ENCODE measurements at regions not wholly inside any gene's neighbourhood (a gene's known extent, or its start where the extent isn't known, plus 50 kb on each side); places are given as distances from the start of the nearest gene placed in this dataset.

- Histone ChIP-seq H3K79me2 (ENCODE audit: insufficient read depth, low read length) (no peaks in the 10 kb centered on the region), H3K4me3 (ENCODE audit: insufficient read depth, low read length, poor library complexity, severe bottlenecking) (no peak overlapping the region), H2AFZ (ENCODE audit: low read depth, low read length, severe bottlenecking) (no peak overlapping the region), H3K27ac (ENCODE audit: low read depth, low read length) (no peak overlapping the region), H3F3A (ENCODE audit: insufficient read depth) (no peaks in the 10 kb centered on the region), H4K20me1 (ENCODE audit: low read depth, low read length) (no peaks in the 10 kb centered on the region), H3K9me2 (replicated peaks; ENCODE audit: insufficient read depth, low read length) (no peaks in the 10 kb centered on the region), H3K36me3 (ENCODE audit: low read length) (no peaks in the 10 kb centered on the region), H3K9me3 (ENCODE audit: insufficient read depth, low read length) (no peaks in the 10 kb centered on the region), H3K4me2 (ENCODE audit: low read depth, low read length, poor library complexity, severe bottlenecking) (no peak overlapping the region), H3K27me3 (ENCODE audit: low read length) (no peaks in the 10 kb centered on the region), H3K9ac (ENCODE audit: low read length) (no peak overlapping the region)
- no peak for TF ChIP-seq EZH2phosphoT487 (conservative IDR thresholded peaks at IDR 0.05; ENCODE audit: low read length)
- TF ChIP-seq CTCF (IDR thresholded peaks at IDR 0.05; ENCODE audit: insufficient read depth, low read length, poor library complexity, severe bottlenecking) = no peak
These were observed 514.2 kb downstream of the CCSER2 start for GRCh38 chr10:84842593-84842992.

- Histone ChIP-seq H2AFZ (ENCODE audit: low read depth, low read length, severe bottlenecking) (no peak overlapping the region), H3K4me3 (ENCODE audit: insufficient read depth, low read length, poor library complexity, severe bottlenecking) (no peak overlapping the region), H3K9me2 (replicated peaks; ENCODE audit: insufficient read depth, low read length) (no peaks in the 10 kb centered on the region), H3K36me3 (ENCODE audit: low read length) (no peaks in the 10 kb centered on the region), H3K27ac (ENCODE audit: low read depth, low read length) (no peak overlapping the region), H3K9ac (ENCODE audit: low read length) (no peak overlapping the region), H3K4me2 (ENCODE audit: low read depth, low read length, poor library complexity, severe bottlenecking) (no peak overlapping the region), H3K79me2 (ENCODE audit: insufficient read depth, low read length) (no peaks in the 10 kb centered on the region), H3K27me3 (ENCODE audit: low read length) (no peaks in the 10 kb centered on the region), H4K20me1 (ENCODE audit: low read depth, low read length) (no peaks in the 10 kb centered on the region), H3F3A (ENCODE audit: insufficient read depth) (no peaks in the 10 kb centered on the region), H3K9me3 (ENCODE audit: insufficient read depth, low read length) (no peaks in the 10 kb centered on the region)
- no peak for TF ChIP-seq CTCF (IDR thresholded peaks at IDR 0.05; ENCODE audit: insufficient read depth, low read length, poor library complexity, severe bottlenecking)
- TF ChIP-seq EZH2phosphoT487 (conservative IDR thresholded peaks at IDR 0.05; ENCODE audit: low read length) = no peak
These were observed 516.1 kb downstream of the CCSER2 start for GRCh38 chr10:84844461-84844860.

GRCh38 chr10:84845628-84846261, 517.4 kb downstream of the CCSER2 start:
- Histone ChIP-seq H3K27ac (ENCODE audit: low read depth, low read length) (no peak overlapping the region), H4K20me1 (ENCODE audit: low read depth, low read length) (no peaks in the 10 kb centered on the region), H3K4me2 (ENCODE audit: low read depth, low read length, poor library complexity, severe bottlenecking) (no peak overlapping the region), H3K9me2 (replicated peaks; ENCODE audit: insufficient read depth, low read length) (no peaks in the 10 kb centered on the region), H3K36me3 (ENCODE audit: low read length) (no peaks in the 10 kb centered on the region), H3K9me3 (ENCODE audit: insufficient read depth, low read length) (no peaks in the 10 kb centered on the region), H3K27me3 (ENCODE audit: low read length) (no peaks in the 10 kb centered on the region), H2AFZ (ENCODE audit: low read depth, low read length, severe bottlenecking) (no peak overlapping the region), H3F3A (ENCODE audit: insufficient read depth) (no peaks in the 10 kb centered on the region), H3K79me2 (ENCODE audit: insufficient read depth, low read length) (no peaks in the 10 kb centered on the region), H3K4me3 (ENCODE audit: insufficient read depth, low read length, poor library complexity, severe bottlenecking) (no peak overlapping the region), H3K9ac (ENCODE audit: low read length) (no peak overlapping the region)
- TF ChIP-seq CTCF (IDR thresholded peaks at IDR 0.05; ENCODE audit: insufficient read depth, low read length, poor library complexity, severe bottlenecking) (peak; percentile 26), EZH2phosphoT487 (conservative IDR thresholded peaks at IDR 0.05; ENCODE audit: low read length) (no peak)
